ENCODE measurements at regions not wholly inside any gene's neighbourhood (a gene's known extent, or its start where the extent isn't known, plus 50 kb on each side); places are given as distances from the start of the nearest gene placed in this dataset.

DNA sequence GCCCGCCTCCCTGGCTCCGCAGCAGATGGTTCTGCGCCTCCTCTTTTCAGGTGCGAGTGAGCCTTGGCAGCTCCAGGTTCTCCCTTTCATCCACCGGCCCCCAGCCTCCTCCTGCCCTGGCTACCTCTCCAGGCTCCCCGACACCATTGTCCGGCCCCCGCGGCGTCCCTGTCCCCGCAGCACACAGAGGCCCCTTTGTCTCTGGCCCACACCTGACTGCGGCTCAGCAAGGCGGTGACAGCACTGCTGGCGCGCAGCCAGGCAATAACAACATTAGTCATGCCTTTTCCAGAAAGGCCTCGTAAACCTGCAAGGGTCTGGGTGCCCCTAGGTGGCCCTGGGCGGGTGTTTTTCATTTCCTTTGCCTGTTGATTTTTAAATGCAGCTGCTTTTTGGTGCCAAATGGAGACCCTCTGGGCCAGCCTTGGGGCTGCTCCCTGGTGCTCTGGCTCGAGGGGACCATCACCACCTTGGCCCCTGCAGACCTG lies 73.2 kb upstream of the MEDAG start:
- TF ChIP-seq POLR2AphosphoS5 (IDR thresholded peaks at IDR 0.05; ENCODE audit: borderline replicate concordance, low read depth, low read length) = no peak
- no peak for TF ChIP-seq EZH2 (IDR thresholded peaks at IDR 0.05)
- no peak for TF ChIP-seq FOXP2 (optimal IDR thresholded peaks at IDR 0.05; ENCODE audit: control extremely low read depth, extremely low read length, insufficient read depth)

Data from SK-N-MC (cell line).